Ascending aorta (tissue), 2 donors: ENCODE measurements at regions not wholly inside any gene's neighbourhood (a gene's known extent, or its start where the extent isn't known, plus 50 kb on each side); places are given as distances from the start of the nearest gene placed in this dataset.
"Not testable (repeated sequence)": the region's sequence is repeated elsewhere in the genome, so short reads cannot be mapped to it uniquely, and the experiment has no call there.

Source experiments
- DNase-seq, 2 donors: peaks; one replicate each; pipeline ENCODE4 v3.0.0-alpha.2; 2019; ENCODE audit warnings: low spot score in 2 of 2
- H3K27ac ChIP-seq, 2 donors: fragments of 200-600 bp; sonication (generic); one replicate each; pipeline ENCODE4 v1.5.1; 2016 to 2017; ENCODE audit warnings: mild to moderate bottlenecking in 1 of 2
- H3K27me3 ChIP-seq: fragments of 200-600 bp; sonication (generic); one replicate; pipeline ENCODE4 v1.5.1; 2017
- H3K36me3 ChIP-seq, 2 donors: fragments of 200-600 bp; sonication (generic); one replicate each; pipeline ENCODE4 v1.5.1; 2016
- H3K4me1 ChIP-seq, 2 donors: fragments of 200-600 bp; sonication (generic); one replicate each; pipeline ENCODE4 v1.5.1; 2016 to 2017; ENCODE audit warnings: mild to moderate bottlenecking in 1 of 2
- H3K4me3 ChIP-seq, 2 donors: fragments of 200-600 bp; sonication (generic); one replicate each; pipeline ENCODE4 v1.5.1; 2016 to 2017; ENCODE audit warnings: mild to moderate bottlenecking in 1 of 2
- H3K9me3 ChIP-seq, 2 donors: fragments of 200-600 bp; sonication (generic); one replicate each; pipeline ENCODE4 v1.5.1; 2016
- intact Hi-C: fragments of 100-400 bp; cut with DNase I; formaldehyde crosslinking; loops from one replicate; pipeline ENCODE4 v1.15.1; 2023
- TF ChIP-seq, protein P1 (sequence below), 3 experiments: fragments of 200-600 bp in 2 of 3; fragments of 450-650 bp in 1 of 3; sonication (generic) in 2 of 3; IDR thresholded peaks; one replicate each; pipeline ENCODE4 v1.5.1; 2016 to 2019; ENCODE audit warnings: antibody characterized with exemption in 3 of 3, mild to moderate bottlenecking in 1 of 3, moderate library complexity in 1 of 3

DNA sequence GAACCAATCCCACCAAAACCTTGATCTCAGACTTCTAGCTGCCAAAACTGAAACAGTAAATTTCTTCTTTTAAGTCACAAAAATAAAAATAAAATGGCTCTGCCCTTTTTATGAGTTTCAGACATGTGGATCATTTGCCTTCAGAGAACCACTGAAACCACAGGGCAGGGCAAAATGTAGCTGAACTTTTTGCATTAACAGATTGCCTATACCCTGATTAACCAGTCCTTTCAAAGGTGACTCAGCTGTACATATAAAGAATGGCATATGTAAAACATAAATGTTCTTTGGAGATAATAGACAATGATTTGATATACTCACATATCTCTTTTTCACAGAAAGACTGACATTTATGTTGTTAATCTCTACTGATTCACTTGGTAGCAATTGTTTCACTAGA is 187.1 kb upstream of the GRIN3A start:
- intact Hi-C loops, result no loop called here
- no peaks in the 10 kb centered on the region for H3K4me1 ChIP-seq
- no peak overlapping the region for H3K4me3 ChIP-seq
- H3K27me3 ChIP-seq, result no peaks in the 10 kb centered on the region
- no peak for DNase-seq
- H3K36me3 ChIP-seq, result no peaks in the 10 kb centered on the region
- H3K27ac ChIP-seq, result no peak overlapping the region
- no peaks in the 10 kb centered on the region for H3K9me3 ChIP-seq
- TF ChIP-seq, protein P1, sequence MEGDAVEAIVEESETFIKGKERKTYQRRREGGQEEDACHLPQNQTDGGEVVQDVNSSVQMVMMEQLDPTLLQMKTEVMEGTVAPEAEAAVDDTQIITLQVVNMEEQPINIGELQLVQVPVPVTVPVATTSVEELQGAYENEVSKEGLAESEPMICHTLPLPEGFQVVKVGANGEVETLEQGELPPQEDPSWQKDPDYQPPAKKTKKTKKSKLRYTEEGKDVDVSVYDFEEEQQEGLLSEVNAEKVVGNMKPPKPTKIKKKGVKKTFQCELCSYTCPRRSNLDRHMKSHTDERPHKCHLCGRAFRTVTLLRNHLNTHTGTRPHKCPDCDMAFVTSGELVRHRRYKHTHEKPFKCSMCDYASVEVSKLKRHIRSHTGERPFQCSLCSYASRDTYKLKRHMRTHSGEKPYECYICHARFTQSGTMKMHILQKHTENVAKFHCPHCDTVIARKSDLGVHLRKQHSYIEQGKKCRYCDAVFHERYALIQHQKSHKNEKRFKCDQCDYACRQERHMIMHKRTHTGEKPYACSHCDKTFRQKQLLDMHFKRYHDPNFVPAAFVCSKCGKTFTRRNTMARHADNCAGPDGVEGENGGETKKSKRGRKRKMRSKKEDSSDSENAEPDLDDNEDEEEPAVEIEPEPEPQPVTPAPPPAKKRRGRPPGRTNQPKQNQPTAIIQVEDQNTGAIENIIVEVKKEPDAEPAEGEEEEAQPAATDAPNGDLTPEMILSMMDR (IDR thresholded peaks at IDR 0.05), result no peak

DNA sequence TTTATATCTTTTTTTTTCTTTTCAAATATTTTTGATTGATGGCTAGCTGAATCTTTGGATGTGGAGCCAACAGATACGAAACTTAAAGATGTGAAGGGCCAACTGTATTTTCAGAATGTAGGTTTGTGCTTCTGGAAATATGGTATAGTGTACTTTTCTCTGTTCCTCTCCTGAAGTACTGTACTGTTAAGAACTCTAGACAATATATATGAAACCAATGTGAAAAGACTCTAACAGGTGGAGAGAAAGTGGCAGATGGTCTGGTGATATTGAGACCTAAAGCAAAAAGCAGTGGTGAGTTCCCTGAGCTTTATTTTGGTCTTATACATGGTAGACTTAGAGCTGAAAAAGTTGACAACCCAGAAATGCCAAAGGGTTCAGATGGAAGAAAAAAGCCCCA is 185.0 kb upstream of the GRIN3A start:
- H3K4me1 ChIP-seq, result no peaks in the 10 kb centered on the region
- H3K36me3 ChIP-seq, result no peaks in the 10 kb centered on the region
- intact Hi-C loops, result no loop called here
- no peak overlapping the region for H3K4me3 ChIP-seq
- H3K27me3 ChIP-seq, result no peaks in the 10 kb centered on the region
- no peak for DNase-seq
- no peaks in the 10 kb centered on the region for H3K9me3 ChIP-seq
- H3K27ac ChIP-seq, result no peak overlapping the region
- TF ChIP-seq, protein P1 (IDR thresholded peaks at IDR 0.05), result no peak

DNA sequence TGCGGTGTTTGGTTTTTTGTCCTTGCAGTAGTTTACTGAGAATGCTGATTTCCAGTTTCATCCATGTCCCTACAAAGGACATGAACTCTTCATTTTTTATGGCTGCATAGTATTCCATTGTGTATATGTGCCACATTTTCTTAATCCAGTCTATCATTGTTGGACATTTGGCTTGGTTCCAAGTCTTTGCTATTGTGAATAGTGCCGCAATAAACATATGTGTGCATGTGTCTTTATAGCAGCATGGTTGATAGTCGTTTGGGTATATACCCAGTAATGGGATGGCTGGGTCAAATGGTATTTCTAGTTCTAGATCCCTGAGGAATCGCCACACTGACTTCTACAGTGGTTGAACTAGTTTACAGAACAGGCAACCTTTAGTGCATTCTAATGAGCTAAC is 178.5 kb upstream of the GRIN3A start:
- H3K27ac ChIP-seq, H3K4me1 ChIP-seq, H3K27me3 ChIP-seq, H3K4me3 ChIP-seq, H3K9me3 ChIP-seq, intact Hi-C loops, DNase-seq, H3K36me3 ChIP-seq: not testable (repeated sequence)

DNA sequence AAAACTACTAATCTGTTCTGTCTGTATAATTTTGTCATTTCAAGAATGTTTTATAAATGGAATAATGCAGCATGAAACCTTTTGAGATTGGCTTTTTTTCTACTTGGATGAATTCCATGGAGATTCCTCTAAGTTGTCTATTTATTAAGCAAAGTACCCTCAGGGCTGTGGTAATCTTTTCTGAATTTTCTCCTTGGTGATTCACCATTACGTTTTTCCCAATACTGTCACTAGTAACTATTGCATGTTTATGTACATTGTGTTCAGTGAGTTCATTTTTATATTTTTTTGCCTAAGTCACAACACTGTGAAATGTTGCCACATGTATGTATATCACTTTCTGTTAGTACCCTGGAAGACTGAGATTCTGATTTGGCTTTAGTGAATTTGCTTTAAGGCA is 177.0 kb upstream of the GRIN3A start:
- no peak overlapping the region for H3K27ac ChIP-seq
- H3K9me3 ChIP-seq, result no peaks in the 10 kb centered on the region
- no peak overlapping the region for H3K4me3 ChIP-seq
- no peaks in the 10 kb centered on the region for H3K27me3 ChIP-seq
- TF ChIP-seq, protein P1 (IDR thresholded peaks at IDR 0.05), result no peak
- intact Hi-C loops, result no loop called here
- no peaks in the 10 kb centered on the region for H3K36me3 ChIP-seq
- no peaks in the 10 kb centered on the region for H3K4me1 ChIP-seq
- DNase-seq, result no peak

DNA sequence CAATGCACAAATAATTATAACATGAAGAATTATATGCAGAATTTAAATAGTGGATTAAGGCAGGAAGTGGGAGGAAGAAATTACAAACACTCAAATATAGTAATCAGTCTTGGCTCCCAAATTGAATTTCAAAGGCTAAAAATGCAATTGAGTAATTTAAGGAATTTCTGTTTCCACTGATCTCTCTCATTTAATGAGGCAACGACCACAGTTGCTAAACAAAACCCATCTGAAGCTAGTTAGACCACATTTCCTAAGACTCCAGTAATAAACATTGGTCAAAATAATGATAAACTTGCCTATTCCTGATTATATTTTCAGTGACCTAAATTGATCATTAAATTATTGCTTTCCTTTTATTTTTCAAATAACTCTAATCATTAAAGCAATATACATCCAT is 174.3 kb upstream of the GRIN3A start:
- H3K4me3 ChIP-seq, result no peak overlapping the region
- peaks cover 0 to 3% of the 10 kb centered on the region in 2 donors for H3K9me3 ChIP-seq
- no peaks in the 10 kb centered on the region for H3K27me3 ChIP-seq
- no peaks in the 10 kb centered on the region for H3K4me1 ChIP-seq
- TF ChIP-seq, protein P1 (IDR thresholded peaks at IDR 0.05), result no peak
- intact Hi-C loops, result no loop called here
- H3K36me3 ChIP-seq, result no peaks in the 10 kb centered on the region
- no peak for DNase-seq
- no peak overlapping the region for H3K27ac ChIP-seq

DNA sequence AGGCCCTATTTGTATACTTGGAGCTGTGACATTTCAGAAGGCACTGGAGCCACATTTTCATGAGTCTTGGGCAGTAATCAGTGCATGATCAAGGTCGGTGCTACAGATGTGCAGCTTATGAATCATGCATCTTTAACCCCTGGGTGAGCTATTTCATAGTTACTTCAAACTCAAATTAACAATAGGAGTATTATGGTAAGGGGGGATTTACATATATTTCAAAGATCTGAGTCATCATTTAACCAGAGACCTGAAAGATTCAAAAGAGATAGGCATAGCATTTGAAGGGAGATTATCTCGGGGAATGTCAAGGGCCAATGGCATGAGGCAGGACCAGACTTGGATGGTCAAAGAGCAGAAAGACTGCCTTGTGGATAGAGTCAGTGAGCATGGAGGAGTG is 169.0 kb upstream of the GRIN3A start:
- H3K36me3 ChIP-seq, result no peaks in the 10 kb centered on the region
- no peaks in the 10 kb centered on the region for H3K27me3 ChIP-seq
- no peaks in the 10 kb centered on the region for H3K4me1 ChIP-seq
- DNase-seq, result no peak
- intact Hi-C loops, result no loop called here
- peaks cover 0 to 3% of the 10 kb centered on the region in 2 donors for H3K9me3 ChIP-seq
- no peak overlapping the region for H3K27ac ChIP-seq
- no peak overlapping the region for H3K4me3 ChIP-seq
- TF ChIP-seq, protein P1 (IDR thresholded peaks at IDR 0.05), result no peak
